H1 (cell line): ENCODE measurements at regions not wholly inside any gene's neighbourhood (a gene's known extent, or its start where the extent isn't known, plus 50 kb on each side); places are given as distances from the start of the nearest gene placed in this dataset.

Source experiments
- CTCF ChIA-PET: fragments of 300-600 bp; sonication (Branson Sonifier 250); formaldehyde crosslinking; loops from one replicate; lab custom pipeline; 2021; ENCODE audit not compliant: partially characterized antibody; lab: Charles Lee
- POLR2A ChIA-PET: fragments of 300-600 bp; sonication (Branson Sonifier 250); formaldehyde crosslinking; loops from one replicate; lab custom pipeline; 2021; ENCODE audit warnings: inconsistent platforms; ENCODE audit not compliant: partially characterized antibody; lab: Charles Lee
- DNase-seq, 2 experiments: peaks; one replicate each; pipeline versions ENCODE4 v3.0.0 to v3.0.0-alpha.2; 2010 to 2022; ENCODE audit warnings: low spot score in 2 of 2, low read depth in 1 of 2, mixed read lengths in 1 of 2
- FAIRE-seq: peaks from 2 replicates; lab custom pipeline; 2011; peaks lifted over from hg19 to GRCh38; lab: Jason Lieb, UNC
- H2AFZ ChIP-seq: 2 replicates; pipeline ENCODE4 v1.8.1; 2012; ENCODE audit warnings: low read length, inconsistent platforms
- H2AK5ac ChIP-seq: 2 replicates; pipeline ENCODE4 v1.6.1; 2013; ENCODE audit warnings: low read depth, low read length
- H2BK120ac ChIP-seq: replicated peaks from 2 replicates; pipeline ENCODE3; 2013; ENCODE audit warnings: low read depth, low read length, inconsistent platforms
- H2BK12ac ChIP-seq: 2 replicates; pipeline ENCODE4 v1.6.1; 2013; ENCODE audit warnings: low read depth, low read length
- H2BK15ac ChIP-seq: 2 replicates; pipeline ENCODE4 v1.6.1; 2013; ENCODE audit warnings: low read length
- H2BK20ac ChIP-seq: 2 replicates; pipeline ENCODE4 v1.6.1; 2013; ENCODE audit warnings: low read length
- H2BK5ac ChIP-seq: 2 replicates; pipeline ENCODE4 v1.6.1; 2013; ENCODE audit warnings: low read depth, low read length
- H3K14ac ChIP-seq: 2 replicates; pipeline ENCODE4 v1.6.1; 2013; ENCODE audit warnings: inconsistent platforms; ENCODE audit not compliant: insufficient read length
- H3K18ac ChIP-seq: 2 replicates; pipeline ENCODE4 v1.6.1; 2013; ENCODE audit warnings: low read length; ENCODE audit errors: extremely low read depth
- H3K23ac ChIP-seq: 2 replicates; pipeline ENCODE4 v1.6.1; 2013; ENCODE audit warnings: inconsistent platforms; ENCODE audit not compliant: insufficient read length
- H3K23me2 ChIP-seq: 2 replicates; pipeline ENCODE4 v1.6.1; 2013; ENCODE audit warnings: low read depth, low read length
- H3K27ac ChIP-seq: 2 replicates; pipeline ENCODE4 v1.6.1; 2011; ENCODE audit warnings: low read depth, low read length, inconsistent platforms
- H3K27me3 ChIP-seq, 4 experiments: replicated peaks in 1 of 4; 1 replicate in 1 of 4; 2 replicates in 3 of 4; pipeline versions ENCODE4 v1.6.1 to v1.8.1; 2011 to 2013; ENCODE audit warnings: low read length in 3 of 4, mild to moderate bottlenecking in 3 of 4, inconsistent platforms in 2 of 4, mixed read lengths in 2 of 4, moderate library complexity in 1 of 4; ENCODE audit not compliant: control insufficient read depth in 3 of 4, insufficient read depth in 3 of 4; ENCODE audit errors: extremely low read depth in 1 of 4
- H3K36me3 ChIP-seq, 4 experiments: 2 replicates each; pipeline versions ENCODE4 v1.6.1 to v1.8.1; 2011 to 2013; ENCODE audit warnings: mild to moderate bottlenecking in 4 of 4, low read length in 3 of 4, moderate library complexity in 2 of 4, control low read depth in 1 of 4, inconsistent platforms in 1 of 4; ENCODE audit not compliant: insufficient read depth in 4 of 4, control insufficient read depth in 2 of 4
- H3K4ac ChIP-seq: replicated peaks from 2 replicates; pipeline ENCODE3; 2013; ENCODE audit warnings: low read length, low read depth, mixed read lengths, inconsistent platforms; ENCODE audit not compliant: insufficient read length
- H3K4me1 ChIP-seq, 4 experiments: replicated peaks in 1 of 4; 1 replicate in 1 of 4; 2 replicates in 3 of 4; pipeline versions ENCODE4 v1.6.1 to v1.8.1; 2011 to 2013; ENCODE audit warnings: low read length in 3 of 4, inconsistent platforms in 2 of 4, mixed read lengths in 1 of 4; ENCODE audit not compliant: insufficient read depth in 4 of 4, control insufficient read depth in 3 of 4
- H3K4me2 ChIP-seq, 2 experiments: 2 replicates each; pipeline versions ENCODE4 v1.6.1 to v1.8.1; 2011 to 2013; ENCODE audit warnings: low read depth in 2 of 2, low read length in 2 of 2, control low read depth in 1 of 2, inconsistent platforms in 1 of 2, mild to moderate bottlenecking in 1 of 2; ENCODE audit not compliant: insufficient read depth in 1 of 2
- H3K4me3 ChIP-seq, 4 experiments: fragments of 200-600, 300-600 bp in 1 of 4; sonication (generic), shearing (Covaris generic), sonication (Bioruptor Twin) in 1 of 4; 2 replicates each; pipeline versions ENCODE4 v1.5.1 to v1.8.1; 2011 to 2016; ENCODE audit warnings: low read length in 4 of 4, low read depth in 3 of 4, control low read depth in 2 of 4, inconsistent platforms in 2 of 4, mild to moderate bottlenecking in 2 of 4, mixed read lengths in 1 of 4, moderate library complexity in 1 of 4; ENCODE audit not compliant: insufficient read depth in 2 of 4; ENCODE audit errors: extremely low read depth in 1 of 4
- H3K56ac ChIP-seq: replicated peaks from 2 replicates; pipeline ENCODE3; 2013; ENCODE audit warnings: low read depth, mild to moderate bottlenecking, mixed read lengths, low read length, inconsistent platforms; ENCODE audit not compliant: insufficient read length
- H3K79me1 ChIP-seq: 2 replicates; pipeline ENCODE4 v1.6.1; 2013; ENCODE audit warnings: low read depth, low read length, control low read depth
- H3K79me2 ChIP-seq, 2 experiments: 2 replicates each; pipeline versions ENCODE4 v1.6.1 to v1.8.1; 2012 to 2013; ENCODE audit warnings: low read length in 2 of 2, mild to moderate bottlenecking in 2 of 2, inconsistent platforms in 1 of 2; ENCODE audit not compliant: insufficient read depth in 2 of 2, control insufficient read depth in 1 of 2
- H3K9ac ChIP-seq, 4 experiments: replicated peaks in 1 of 4; 1 replicate in 1 of 4; 2 replicates in 3 of 4; pipeline versions ENCODE4 v1.6.1 to v1.8.1; 2011 to 2013; ENCODE audit warnings: low read depth in 3 of 4, low read length in 3 of 4, control low read depth in 2 of 4, mild to moderate bottlenecking in 2 of 4, moderate library complexity in 2 of 4, inconsistent platforms in 1 of 4; ENCODE audit errors: extremely low read depth in 1 of 4
- H3K9me3 ChIP-seq, 2 experiments: 2 replicates each; pipeline versions ENCODE4 v1.6.1 to v1.8.1; 2012 to 2013; ENCODE audit warnings: mild to moderate bottlenecking in 2 of 2, moderate library complexity in 2 of 2, control low read depth in 1 of 2, inconsistent platforms in 1 of 2, low read depth in 1 of 2, low read length in 1 of 2, mixed read lengths in 1 of 2; ENCODE audit not compliant: insufficient read depth in 2 of 2
- H4K20me1 ChIP-seq, 2 experiments: replicated peaks in 1 of 2; 2 replicates each; pipeline versions ENCODE3 to v1.8.1; 2011 to 2013; ENCODE audit warnings: inconsistent platforms in 2 of 2, low read length in 2 of 2, mild to moderate bottlenecking in 1 of 2; ENCODE audit not compliant: insufficient read depth in 2 of 2, control insufficient read depth in 1 of 2
- H4K5ac ChIP-seq: 2 replicates; pipeline ENCODE4 v1.6.1; 2013; ENCODE audit warnings: low read length, low read depth, mixed read lengths, inconsistent platforms; ENCODE audit not compliant: insufficient read length
- H4K8ac ChIP-seq: 2 replicates; pipeline ENCODE4 v1.8.0; 2013; ENCODE audit warnings: mild to moderate bottlenecking, moderate library complexity, low read length, inconsistent platforms; ENCODE audit not compliant: insufficient read depth; ENCODE audit errors: extremely low read depth
- H4K91ac ChIP-seq: replicated peaks from 2 replicates; pipeline ENCODE3; 2013; ENCODE audit warnings: low read length, mixed read lengths, inconsistent platforms; ENCODE audit not compliant: insufficient read length
- BRCA1 ChIP-seq: IDR thresholded peaks from 2 replicates; pipeline ENCODE4 v1.6.1; 2012; ENCODE audit warnings: low read depth, low read length, improper control_type of control experiment
- EGR1 ChIP-seq: IDR thresholded peaks from 2 replicates; pipeline ENCODE4 v1.6.1; 2011; ENCODE audit warnings: low read depth, low read length, borderline replicate concordance
- JUN ChIP-seq: IDR thresholded peaks from 2 replicates; pipeline ENCODE4 v1.6.1; 2011; ENCODE audit warnings: low read depth, mild to moderate bottlenecking, improper control_type of control experiment, low read length
- KDM4A ChIP-seq: IDR thresholded peaks from one replicate; pipeline ENCODE4 v1.7.1; 2012; ENCODE audit warnings: low read depth, mild to moderate bottlenecking, moderate library complexity, low read length, inconsistent platforms; ENCODE audit not compliant: severe bottlenecking
- PHF8 ChIP-seq: fragments of 200-600 bp; sonication (generic); conservative IDR thresholded peaks from 2 replicates; pipeline ENCODE4 v1.7.1; 2012; ENCODE audit warnings: low read depth, mild to moderate bottlenecking, inconsistent platforms, low read length, moderate library complexity
- POU5F1 ChIP-seq: IDR thresholded peaks from 2 replicates; pipeline ENCODE4 v1.6.1; 2011; ENCODE audit warnings: low read depth, mild to moderate bottlenecking, low read length, moderate library complexity
- RNF2 ChIP-seq: fragments of 200-900, 300-1000 bp; sonication (generic); IDR thresholded peaks from 2 replicates; pipeline ENCODE4 v1.7.1; 2016; ENCODE audit warnings: borderline replicate concordance, low read depth, mild to moderate bottlenecking, antibody characterized with exemption, low read length; ENCODE audit not compliant: poor library complexity, severe bottlenecking; ENCODE audit errors: missing control alignments
- SIX5 ChIP-seq: IDR thresholded peaks from 2 replicates; pipeline ENCODE4 v1.6.1; 2011; ENCODE audit warnings: mild to moderate bottlenecking, low read depth, low read length
- WGBS, 2 experiments: shearing (Covaris generic) in 1 of 2; methylation state at CpG; one replicate each; pipeline versions ENCODE4 v1.1.6 to v1.1.7; 2013 to 2015; ENCODE audit warnings: low lambda C conversion rate in 2 of 2, mixed read lengths in 2 of 2, inconsistent platforms in 1 of 2, low coverage in 1 of 2, missing lambda C conversion rate in 1 of 2; ENCODE audit not compliant: insufficient replicate concordance in 2 of 2, insufficient coverage in 1 of 2, insufficient read length in 1 of 2; ENCODE audit errors: extremely low coverage in 1 of 2, missing lambda C conversion rate in 1 of 2; 5-methylcytosine and 5-hydroxymethylcytosine counted together
- TF ChIP-seq, protein P1 (sequence below): IDR thresholded peaks from 2 replicates; pipeline ENCODE4 v1.6.1; 2012; ENCODE audit warnings: low read length, inconsistent platforms

DNA sequence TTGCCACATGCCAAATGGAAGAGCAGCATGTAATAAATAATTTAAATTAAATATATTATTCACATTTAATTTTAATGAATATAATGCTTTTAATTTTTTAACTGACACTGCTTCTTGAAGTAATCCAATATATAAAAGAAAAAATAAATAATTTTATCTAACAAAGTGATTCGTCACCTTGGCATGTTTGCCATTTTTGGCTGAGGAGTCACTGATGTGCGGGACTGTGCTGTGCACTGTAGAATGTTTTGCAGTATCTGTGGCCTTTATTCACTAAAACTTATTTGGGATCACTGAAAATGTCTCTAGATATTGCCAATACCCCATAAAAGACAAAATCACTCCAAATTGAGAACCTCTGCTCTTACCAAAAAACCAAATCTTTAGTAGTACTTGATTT lies 807.8 kb downstream of the BRINP3 start:
- Histone ChIP-seq H4K20me1 (no peaks in the 10 kb centered on the region), H3K4me1 (no peaks in the 10 kb centered on the region), H2BK12ac (no peak overlapping the region), H3K27ac (no peak overlapping the region), H2BK5ac (no peak overlapping the region), H3K23ac (no peak overlapping the region), H3K79me2 (no peaks in the 10 kb centered on the region), H4K8ac (no peak overlapping the region), H3K27me3 (no peaks in the 10 kb centered on the region), H2AFZ (no peak overlapping the region), H3K14ac (no peak overlapping the region), H3K36me3 (no peaks in the 10 kb centered on the region), H3K18ac (no peak overlapping the region), H3K9me3 (no peaks in the 10 kb centered on the region), H3K56ac (no peak overlapping the region), H3K4me2 (no peak overlapping the region), H3K4ac (no peak overlapping the region), H2AK5ac (no peak overlapping the region), H3K79me1 (no peaks in the 10 kb centered on the region), H4K91ac (no peak overlapping the region), H2BK15ac (no peak overlapping the region), H4K5ac (no peak overlapping the region), H2BK120ac (no peak overlapping the region), H3K9ac (no peak overlapping the region), H3K23me2 (no peaks in the 10 kb centered on the region), H3K4me3 (no peak overlapping the region), H2BK20ac (no peak overlapping the region)
- ChIA-PET POLR2A (no interaction called here), CTCF (interaction anchor here (0.9 kb wide), 1 partner anchor 9 kb away, joined by 3 read pairs; no protein-coding TSS in a partner anchor)
- no peak for TF ChIP-seq SIX5
- no peak for TF ChIP-seq EGR1
- TF ChIP-seq POU5F1, result no peak
- TF ChIP-seq JUN, result no peak
- TF ChIP-seq RNF2, result no peak
- no peak for TF ChIP-seq BRCA1
- TF ChIP-seq, protein P1, sequence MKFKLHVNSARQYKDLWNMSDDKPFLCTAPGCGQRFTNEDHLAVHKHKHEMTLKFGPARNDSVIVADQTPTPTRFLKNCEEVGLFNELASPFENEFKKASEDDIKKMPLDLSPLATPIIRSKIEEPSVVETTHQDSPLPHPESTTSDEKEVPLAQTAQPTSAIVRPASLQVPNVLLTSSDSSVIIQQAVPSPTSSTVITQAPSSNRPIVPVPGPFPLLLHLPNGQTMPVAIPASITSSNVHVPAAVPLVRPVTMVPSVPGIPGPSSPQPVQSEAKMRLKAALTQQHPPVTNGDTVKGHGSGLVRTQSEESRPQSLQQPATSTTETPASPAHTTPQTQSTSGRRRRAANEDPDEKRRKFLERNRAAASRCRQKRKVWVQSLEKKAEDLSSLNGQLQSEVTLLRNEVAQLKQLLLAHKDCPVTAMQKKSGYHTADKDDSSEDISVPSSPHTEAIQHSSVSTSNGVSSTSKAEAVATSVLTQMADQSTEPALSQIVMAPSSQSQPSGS, result no peak
- TF ChIP-seq KDM4A, result no peak
- no peak for TF ChIP-seq PHF8
- no peak for FAIRE-seq
- DNase-seq, result no peak
- 92% methylated on average over 2 of the region's 2 CpGs; no CpG with 5 or more reads in 1 of the 2 experiments for WGBS, 2 experiments
